Amygdala (tissue), 56 donors: ENCODE measurements at regions not wholly inside any gene's neighbourhood (a gene's known extent, or its start where the extent isn't known, plus 50 kb on each side); places are given as distances from the start of the nearest gene placed in this dataset.

Experiments
- DNase-seq, 56 donors: peaks; one replicate each; lab custom pipeline; 2025; lab: John Stamatoyannopoulos, UW

GRCh38 chr15:93165734-93166470 lies 76.9 kb upstream of the RGMA start:
- no peak for DNase-seq

DNA sequence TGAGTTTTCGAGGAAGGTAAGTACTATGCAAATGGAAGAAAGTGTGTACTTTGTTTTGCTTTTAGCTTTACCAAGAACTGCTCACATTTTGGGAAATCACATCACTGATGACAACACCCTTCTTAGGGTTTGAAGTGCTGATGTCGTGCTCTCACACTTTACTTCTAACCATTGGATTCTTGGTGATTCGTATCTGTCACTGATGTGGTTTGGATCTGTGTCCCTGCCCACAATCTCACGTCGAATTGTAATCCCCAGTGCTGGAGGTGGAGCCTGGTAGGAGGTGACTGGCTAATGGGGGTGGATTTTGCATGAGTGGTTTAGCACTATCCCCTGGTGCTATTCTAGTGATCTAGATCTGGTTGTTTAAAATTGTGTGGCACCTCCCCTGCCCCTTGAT lies 75.4 kb upstream of the RGMA start:
- no peak for DNase-seq

DNA sequence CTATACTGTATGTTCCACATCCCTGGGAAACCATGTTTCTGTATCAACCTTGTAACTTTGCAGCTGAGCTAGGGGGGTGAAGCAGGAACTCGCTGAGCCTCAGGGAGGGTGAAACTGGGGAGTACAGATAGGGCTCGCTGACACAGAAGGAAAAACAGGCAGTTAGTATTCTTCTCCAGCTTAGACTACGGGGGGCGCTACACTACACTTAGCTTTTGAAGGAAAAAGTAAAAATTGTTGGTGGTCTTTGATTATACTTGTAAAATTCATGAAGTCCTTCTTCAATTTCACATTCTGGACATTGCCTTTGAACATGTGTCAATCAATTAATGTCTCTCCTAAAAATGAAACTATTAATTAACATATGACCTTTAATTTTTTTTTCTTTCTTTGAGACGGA lies 73.5 kb upstream of the RGMA start:
- DNase-seq = no peak

DNA sequence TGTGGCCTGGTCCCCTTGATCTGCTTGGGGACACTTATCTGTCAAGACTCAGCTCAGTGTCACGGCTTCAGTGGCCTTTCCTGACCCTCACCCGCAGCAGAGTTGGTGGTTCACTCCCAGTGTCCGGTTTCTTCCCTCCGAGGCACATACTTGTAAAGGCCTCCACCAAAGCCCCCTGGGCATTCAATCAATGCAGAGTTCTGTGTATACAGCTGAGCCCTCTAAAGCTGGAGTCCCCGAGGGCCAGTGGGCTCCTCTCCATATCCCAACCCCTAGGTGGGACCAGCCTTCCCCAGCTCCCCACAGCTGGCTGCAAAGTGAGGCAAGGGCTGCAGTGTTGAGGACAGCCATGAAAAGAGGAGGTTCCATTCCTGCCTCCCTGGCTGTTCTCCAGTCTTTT lies 70.9 kb upstream of the RGMA start:
- no peak for DNase-seq

DNA sequence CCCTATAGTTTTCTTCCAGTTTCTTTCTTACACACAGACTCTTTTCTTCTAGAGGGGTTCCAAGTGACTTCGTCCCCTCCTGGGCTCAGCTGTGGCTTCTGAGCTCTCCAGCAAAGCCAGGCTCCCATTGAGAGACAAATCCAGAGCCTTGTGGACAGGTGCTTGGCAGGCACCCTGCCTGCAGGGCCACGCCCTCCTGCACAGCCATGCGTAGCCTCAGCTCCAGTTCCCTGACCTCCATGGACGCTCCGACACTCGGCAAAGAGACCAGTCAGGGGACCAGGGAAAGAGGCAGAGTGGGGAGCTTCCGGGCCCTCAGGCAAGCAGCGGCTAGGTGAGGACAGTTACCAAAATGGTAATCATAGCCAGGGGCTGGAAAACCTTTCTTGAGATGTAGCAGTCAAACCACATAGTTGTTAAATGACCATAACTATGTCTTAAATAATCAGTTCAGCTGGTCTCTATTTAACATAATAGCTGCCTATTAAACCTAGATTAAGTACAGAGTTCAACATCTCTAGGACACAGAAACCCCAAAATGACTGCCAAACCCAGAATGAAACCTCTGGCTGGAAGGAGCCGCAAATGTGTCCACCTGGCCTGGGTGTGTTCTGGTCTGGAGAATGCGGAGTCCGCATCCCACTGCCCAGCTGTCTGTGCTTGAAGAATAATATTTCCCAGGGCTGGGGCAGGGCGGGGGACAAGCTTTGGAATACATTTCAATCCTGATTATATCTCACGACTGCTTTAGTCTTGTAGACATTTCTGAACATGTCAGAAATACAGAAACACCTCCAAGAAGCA lies 69.3 kb upstream of the RGMA start:
- no peak for DNase-seq

DNA sequence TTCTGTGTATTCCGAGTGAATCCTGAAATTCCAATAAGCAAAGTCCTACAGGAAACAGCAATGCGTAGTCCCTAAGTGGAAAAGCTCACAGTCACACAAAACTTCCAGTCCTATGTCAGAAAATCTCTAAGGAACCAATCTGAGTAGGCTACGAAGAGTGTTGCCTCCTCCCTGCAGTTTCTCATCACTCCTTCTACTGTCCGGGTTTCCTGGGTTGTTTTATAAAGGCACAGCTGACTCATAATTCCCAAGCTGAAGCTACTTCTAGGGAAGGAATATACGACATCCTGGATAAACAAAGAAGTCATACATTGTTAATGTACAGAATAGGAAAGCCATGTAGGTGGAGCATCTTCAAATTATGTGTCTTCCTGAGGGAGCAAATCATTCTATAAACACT lies 65.7 kb upstream of the RGMA start:
- DNase-seq = no peak

DNA sequence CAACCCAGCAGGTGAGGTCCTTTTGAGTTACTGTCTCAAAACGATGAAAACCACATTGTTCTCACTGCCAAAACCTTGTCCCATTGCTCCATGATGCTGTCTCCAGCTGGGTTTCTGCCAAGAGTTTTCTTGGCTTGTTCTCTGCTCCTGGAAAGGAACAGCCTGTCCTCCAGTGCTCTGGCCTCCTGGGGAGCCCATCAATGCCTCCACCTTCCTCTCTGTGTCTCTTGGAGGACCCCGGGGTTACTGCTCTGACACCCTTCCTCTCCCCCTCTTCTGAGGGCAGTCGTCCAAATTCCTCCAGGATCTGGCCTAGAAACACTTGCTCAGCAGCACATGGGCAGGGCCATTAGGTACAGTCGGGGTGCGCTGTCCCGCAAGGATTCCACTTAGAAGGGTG lies 63.9 kb upstream of the RGMA start:
- DNase-seq = peak in 42 of 56 donors; percentile 11 to 78 (median 49)

- no peak for DNase-seq
Measured at GRCh38 chr15:93152360-93152759, 63.3 kb upstream of the RGMA start.

DNA sequence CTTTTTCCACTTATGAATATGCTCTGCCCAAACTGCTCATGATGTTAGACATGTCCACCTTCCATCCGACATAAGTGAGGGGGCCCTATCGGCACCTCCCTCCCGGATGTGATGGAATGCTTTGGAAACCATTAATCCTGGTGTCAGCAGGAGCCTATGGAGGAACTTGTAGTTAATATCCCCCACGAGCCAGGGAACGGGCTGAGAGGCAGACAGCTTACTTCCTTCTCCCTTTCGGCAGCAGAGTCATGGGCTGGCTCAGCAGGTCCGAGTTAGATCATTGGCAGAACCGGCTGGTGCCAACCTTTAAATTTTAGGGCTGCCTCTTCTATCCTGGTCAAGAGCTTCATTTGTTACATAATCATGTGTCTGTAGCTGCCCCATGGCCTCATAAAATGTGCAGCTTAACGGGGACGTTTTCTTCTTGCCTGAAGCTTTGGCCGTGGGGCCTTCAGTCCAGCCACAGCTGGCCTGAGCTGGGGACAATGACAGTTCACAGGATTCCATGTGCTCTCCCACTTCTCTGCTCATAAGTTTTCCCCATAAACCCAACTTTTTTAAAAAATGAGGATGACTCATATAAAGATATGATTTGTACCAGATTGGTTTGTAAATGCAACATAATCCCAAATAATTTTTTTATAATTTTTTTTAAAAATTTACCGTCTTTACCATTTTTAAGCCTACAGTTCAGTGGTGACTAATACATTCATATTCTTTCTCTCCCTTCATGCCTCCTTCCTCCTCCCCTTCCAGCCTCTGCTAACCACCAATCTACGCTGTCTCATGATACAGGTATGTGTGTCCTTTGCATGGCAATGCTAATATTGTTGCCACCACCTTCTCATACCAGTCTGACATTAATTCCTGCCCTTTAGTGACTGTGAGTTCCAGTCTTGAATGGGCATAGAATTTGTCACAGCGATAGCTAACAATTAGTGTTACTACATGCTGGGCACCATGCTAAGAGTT lies 62.2 kb upstream of the RGMA start:
- no peak for DNase-seq

DNA sequence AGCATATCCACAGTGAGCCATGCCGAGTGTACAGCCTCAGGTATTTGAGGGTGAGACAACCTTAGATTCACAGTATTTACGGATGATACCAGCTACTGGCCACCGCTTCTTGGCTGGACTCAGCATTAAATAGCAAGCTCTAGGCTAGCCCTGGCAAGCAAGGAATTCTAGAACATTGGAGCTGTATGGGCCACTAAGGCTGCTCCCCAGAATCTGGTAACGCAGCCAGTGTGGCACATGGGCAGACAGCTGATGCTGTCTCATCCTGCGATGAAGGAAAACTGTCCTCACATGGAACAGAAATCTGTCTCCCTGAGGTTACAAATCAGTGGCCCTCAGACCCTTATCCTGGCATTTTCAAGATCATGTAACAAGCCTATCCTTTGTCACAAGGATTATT lies 57.6 kb upstream of the RGMA start:
- peak in 1 of 56 donors; percentile 39 for DNase-seq

DNA sequence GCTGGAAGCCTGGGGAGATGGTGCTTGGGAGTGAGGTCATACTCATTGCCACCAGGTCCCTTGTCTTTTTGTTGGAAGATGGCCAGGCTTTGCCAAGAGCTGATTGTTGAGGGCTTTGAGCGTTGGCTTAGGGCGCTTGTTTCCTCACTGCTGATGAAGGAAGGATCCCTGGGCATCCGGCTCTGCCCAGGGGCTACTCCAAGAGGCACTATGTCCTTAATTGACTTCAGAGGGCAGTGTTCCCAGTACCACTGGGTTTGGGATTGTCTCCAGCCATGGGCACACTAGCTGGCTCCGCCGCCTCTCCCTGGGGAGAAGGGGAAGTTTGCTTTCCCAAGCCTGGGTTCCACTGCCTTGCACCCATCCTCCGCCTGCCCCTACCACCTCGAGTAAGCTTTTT lies 57.2 kb upstream of the RGMA start:
- peak in 32 of 56 donors; percentile 2 to 75 (median 31) for DNase-seq

GRCh38 chr15:93144463-93145236 lies 55.6 kb upstream of the RGMA start:
- DNase-seq = peak in 13 of 56 donors; percentile 5 to 47 (median 13)

DNA sequence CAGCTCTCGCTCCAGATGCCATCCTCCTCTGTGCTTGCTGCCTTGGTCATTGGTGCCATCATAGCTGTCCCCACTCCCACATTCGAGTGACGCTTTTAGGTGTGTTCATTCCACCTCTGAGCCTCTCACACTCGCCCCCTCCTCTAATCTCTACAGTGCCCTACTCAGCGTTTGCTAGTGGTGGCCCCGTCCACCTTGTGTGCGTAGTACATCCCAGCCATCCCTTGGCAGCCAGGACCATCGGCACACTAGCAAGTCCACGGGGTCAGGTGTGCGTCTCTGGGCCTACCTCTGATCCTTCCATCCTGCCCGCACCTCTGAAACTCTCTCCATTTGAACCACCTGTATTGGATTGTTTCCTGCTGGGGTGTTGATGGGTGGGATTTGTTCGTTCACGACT lies 54.2 kb upstream of the RGMA start:
- no peak for DNase-seq

DNA sequence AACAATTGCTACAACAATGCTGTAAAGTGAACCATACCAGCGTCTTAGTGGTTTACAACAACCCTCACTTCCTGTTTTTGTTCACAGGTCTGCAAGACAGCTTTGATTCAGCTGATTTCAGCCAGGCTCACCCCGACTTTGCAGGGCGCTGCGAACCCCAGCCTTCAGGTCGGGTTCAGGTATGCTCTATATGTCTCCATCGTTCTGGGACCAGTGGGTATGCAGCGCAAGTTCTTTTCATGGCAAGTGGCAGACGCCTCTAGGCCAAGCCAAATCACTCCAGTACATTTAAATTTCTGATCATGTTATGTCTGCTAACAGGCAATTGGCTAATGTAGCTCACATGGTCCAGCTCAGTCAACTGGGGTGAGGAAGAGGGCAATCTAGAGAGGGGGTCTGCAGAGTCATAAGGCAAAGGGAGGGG lies 52.4 kb upstream of the RGMA start:
- DNase-seq = no peak

DNA sequence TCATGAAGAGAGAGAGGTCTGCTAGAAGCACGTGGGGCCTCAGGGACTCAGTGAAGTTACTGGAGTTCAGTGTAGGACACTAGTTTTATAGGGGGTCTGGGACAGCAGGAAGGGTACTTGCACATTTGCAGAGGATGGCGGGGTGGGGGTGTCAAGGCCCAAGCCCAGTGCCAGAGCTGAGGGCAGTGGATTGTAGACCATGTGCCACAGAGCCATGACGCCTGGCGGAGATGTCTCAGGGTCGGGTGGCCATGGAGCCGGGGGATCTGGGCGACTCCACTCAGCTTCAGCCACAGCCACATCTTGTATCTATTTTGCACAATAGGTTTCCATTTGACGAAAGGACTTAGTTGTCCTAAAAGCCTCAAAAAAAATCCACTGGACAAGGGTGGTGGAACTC lies 50.4 kb upstream of the RGMA start:
- DNase-seq = no peak

- DNase-seq = no peak
Measured at GRCh38 chr15:93138681-93139250, 49.8 kb upstream of the RGMA start.
